Esophagus squamous epithelium (tissue), 4 donors: ENCODE measurements at regions not wholly inside any gene's neighbourhood (a gene's known extent, or its start where the extent isn't known, plus 50 kb on each side); places are given as distances from the start of the nearest gene placed in this dataset.

Experiments used
- CTCF ChIP-seq, 6 experiments: fragments of 450-650 bp in 4 of 6; fragments of 200-600 bp in 2 of 6; sonication (generic) in 2 of 6; IDR thresholded peaks; one replicate each; pipeline ENCODE4 v1.5.1; 2016 to 2019; ENCODE audit warnings: antibody characterized with exemption in 6 of 6, mild to moderate bottlenecking in 4 of 6, moderate library complexity in 4 of 6
- POLR2A ChIP-seq, 4 donors: fragments of 450-650 bp; IDR thresholded peaks; one replicate each; pipeline ENCODE4 v1.6.1; 2017; ENCODE audit warnings: antibody characterized with exemption in 4 of 4, mild to moderate bottlenecking in 4 of 4, moderate library complexity in 3 of 4

GRCh38 chr3:29079358-29079757 lies 201.5 kb upstream of the RBMS3 start:
- no peak for TF ChIP-seq CTCF (IDR thresholded peaks at IDR 0.05)
- TF ChIP-seq POLR2A (IDR thresholded peaks at IDR 0.05), result no peak
